Cerebellar cortex (tissue), 1 donor: ENCODE measurements at regions not wholly inside any gene's neighbourhood (a gene's known extent, or its start where the extent isn't known, plus 50 kb on each side); places are given as distances from the start of the nearest gene placed in this dataset.

ENCODE experiments used
- DNase-seq: peaks from one replicate; pipeline ENCODE4 v3.0.0-alpha.2; 2015; ENCODE audit warnings: low spot score

GRCh38 chr5:2291146-2291840, 408.6 kb upstream of the IRX4 start:
- no peak for DNase-seq

GRCh38 chr5:2289380-2289779, 406.7 kb upstream of the IRX4 start:
- no peak for DNase-seq

- no peak for DNase-seq
Observed at GRCh38 chr5:2288968-2289367, 406.2 kb upstream of the IRX4 start.

- DNase-seq = no peak
Observed at GRCh38 chr5:2288466-2288865, 405.7 kb upstream of the IRX4 start.

- no peak for DNase-seq
Observed at GRCh38 chr5:2286250-2286649, 403.5 kb upstream of the IRX4 start.

- DNase-seq = no peak
Observed at GRCh38 chr5:2284678-2285077, 402.0 kb upstream of the IRX4 start.

- no peak for DNase-seq
Observed at GRCh38 chr5:2283481-2284045, 400.8 kb upstream of the IRX4 start.

GRCh38 chr5:2282893-2283292, 400.2 kb upstream of the IRX4 start:
- DNase-seq = no peak

- DNase-seq = no peak
Observed at GRCh38 chr5:2282034-2282690, 399.4 kb upstream of the IRX4 start.

- no peak for DNase-seq
Observed at GRCh38 chr5:2281446-2281845, 398.7 kb upstream of the IRX4 start.

- DNase-seq = no peak
Observed at GRCh38 chr5:2280318-2280717, 397.6 kb upstream of the IRX4 start.

- DNase-seq = no peak
Observed at GRCh38 chr5:2278825-2279456, 396.2 kb upstream of the IRX4 start.

GRCh38 chr5:2277886-2278285, 395.2 kb upstream of the IRX4 start:
- DNase-seq = no peak

- no peak for DNase-seq
Observed at GRCh38 chr5:2276101-2276500, 393.4 kb upstream of the IRX4 start.

GRCh38 chr5:2272755-2273154, 390.0 kb upstream of the IRX4 start:
- no peak for DNase-seq

GRCh38 chr5:2272039-2272438, 389.3 kb upstream of the IRX4 start:
- no peak for DNase-seq

- no peak for DNase-seq
Observed at GRCh38 chr5:2271316-2271715, 388.6 kb upstream of the IRX4 start.

GRCh38 chr5:2270467-2270866, 387.7 kb upstream of the IRX4 start:
- no peak for DNase-seq

GRCh38 chr5:2269656-2270055, 386.9 kb upstream of the IRX4 start:
- no peak for DNase-seq

- no peak for DNase-seq
Observed at GRCh38 chr5:2267991-2268390, 385.3 kb upstream of the IRX4 start.

GRCh38 chr5:2266641-2267240, 384.0 kb upstream of the IRX4 start:
- no peak for DNase-seq

- DNase-seq = no peak
Observed at GRCh38 chr5:2265341-2265740, 382.6 kb upstream of the IRX4 start.

- no peak for DNase-seq
Observed at GRCh38 chr5:2263763-2264162, 381.0 kb upstream of the IRX4 start.
